ENCODE measurements at regions not wholly inside any gene's neighbourhood (a gene's known extent, or its start where the extent isn't known, plus 50 kb on each side); places are given as distances from the start of the nearest gene placed in this dataset.

GRCh38 chr15:94704946-94705345 is 473.6 kb downstream of the MCTP2 start:
- TF ChIP-seq CTCF (IDR thresholded peaks at IDR 0.05; ENCODE audit: low read depth, low read length, poor library complexity, severe bottlenecking) (no peak), EZH2phosphoT487 (IDR thresholded peaks at IDR 0.05; ENCODE audit: borderline replicate concordance, low read length) (no peak)

Measured in DOHH2 (cell line).